ENCODE measurements at regions not wholly inside any gene's neighbourhood (a gene's known extent, or its start where the extent isn't known, plus 50 kb on each side); places are given as distances from the start of the nearest gene placed in this dataset.

- Histone ChIP-seq H3K4me3 (no peak overlapping the region), H3K27me3 (no peaks in the 10 kb centered on the region), H3K4me1 (peaks cover 0 to 6% (median 0%) of the 10 kb centered on the region in 4 donors), H3K36me3 (no peaks in the 10 kb centered on the region), H3K9me3 (no peaks in the 10 kb centered on the region), H3K27ac (no peak overlapping the region)
- 80 to 87% methylated on average over 4 of the region's 4 CpGs for WGBS, 2 donors
- TF ChIP-seq CTCF (IDR thresholded peaks at IDR 0.05) (no peak), EP300 (IDR thresholded peaks at IDR 0.05) (no peak), POLR2A (IDR thresholded peaks at IDR 0.05) (no peak)
- DNase-seq (ENCODE audit: low spot score in 2 of 2), result no peak
Measured at GRCh38 chr20:40753472-40753871, 64.4 kb upstream of the MAFB start.

GRCh38 chr20:40754339-40754943, 65.4 kb upstream of the MAFB start:
- DNase-seq (ENCODE audit: low spot score in 2 of 2), result no peak
- no peaks in the 10 kb centered on the region for H3K27me3 ChIP-seq
- TF ChIP-seq EP300 (IDR thresholded peaks at IDR 0.05), result no peak
- no peak for TF ChIP-seq POLR2A (IDR thresholded peaks at IDR 0.05)
- TF ChIP-seq CTCF (IDR thresholded peaks at IDR 0.05), result no peak
- no peak overlapping the region for H3K27ac ChIP-seq
- no peaks in the 10 kb centered on the region for H3K9me3 ChIP-seq
- H3K4me3 ChIP-seq, result no peak overlapping the region
- WGBS, 2 donors, result 5 to 22% methylated on average over 6 of the region's 6 CpGs
- no peaks in the 10 kb centered on the region for H3K36me3 ChIP-seq
- H3K4me1 ChIP-seq, result peaks cover 0 to 6% (median 0%) of the 10 kb centered on the region in 4 donors

- H3K36me3 ChIP-seq, result no peaks in the 10 kb centered on the region
- H3K27ac ChIP-seq, result no peak overlapping the region
- H3K27me3 ChIP-seq, result no peaks in the 10 kb centered on the region
- H3K4me1 ChIP-seq, result peaks cover 0 to 6% (median 0%) of the 10 kb centered on the region in 4 donors
- TF ChIP-seq CTCF (IDR thresholded peaks at IDR 0.05) (no peak), POLR2A (IDR thresholded peaks at IDR 0.05) (no peak), EP300 (IDR thresholded peaks at IDR 0.05) (no peak)
- DNase-seq (ENCODE audit: low spot score in 2 of 2), result no peak
- H3K9me3 ChIP-seq, result no peaks in the 10 kb centered on the region
- no peak overlapping the region for H3K4me3 ChIP-seq
Measured at GRCh38 chr20:40757087-40757486, 68.1 kb upstream of the MAFB start.

- Histone ChIP-seq H3K9me3 (no peaks in the 10 kb centered on the region), H3K4me1 (peaks cover 0 to 10% (median 0%) of the 10 kb centered on the region in 4 donors), H3K27me3 (no peaks in the 10 kb centered on the region), H3K36me3 (no peaks in the 10 kb centered on the region), H3K27ac (no peak overlapping the region), H3K4me3 (no peak overlapping the region)
- no peak for DNase-seq (ENCODE audit: low spot score in 2 of 2)
- TF ChIP-seq EP300 (IDR thresholded peaks at IDR 0.05) (no peak), POLR2A (IDR thresholded peaks at IDR 0.05) (no peak)
- WGBS, 2 donors, result 64 to 80% methylated on average over 2 of the region's 2 CpGs
Measured at GRCh38 chr20:40758790-40759189, 69.8 kb upstream of the MAFB start.

- H3K4me3 ChIP-seq, result no peak overlapping the region
- no peak overlapping the region for H3K27ac ChIP-seq
- H3K27me3 ChIP-seq, result no peaks in the 10 kb centered on the region
- H3K36me3 ChIP-seq, result no peaks in the 10 kb centered on the region
- no peaks in the 10 kb centered on the region for H3K9me3 ChIP-seq
- WGBS, 2 donors, result 51 to 56% methylated on average over 2 to 3 of the region's 3 CpGs
- TF ChIP-seq POLR2A (IDR thresholded peaks at IDR 0.05) (no peak), EP300 (IDR thresholded peaks at IDR 0.05) (no peak), CTCF (IDR thresholded peaks at IDR 0.05) (no peak)
- DNase-seq (ENCODE audit: low spot score in 2 of 2), result no peak
- peaks cover 0 to 7% (median 0%) of the 10 kb centered on the region in 4 donors for H3K4me1 ChIP-seq
Measured at GRCh38 chr20:40760399-40760798, 71.4 kb upstream of the MAFB start.
